MM.1S (cell line): ENCODE measurements at regions not wholly inside any gene's neighbourhood (a gene's known extent, or its start where the extent isn't known, plus 50 kb on each side); places are given as distances from the start of the nearest gene placed in this dataset.

ENCODE experiments used
- DNase-seq: peaks from one replicate; pipeline ENCODE4 v3.0.0-alpha.2; 2015
- H2AFZ ChIP-seq: fragments of 300-600 bp; sonication (generic); 2 replicates; pipeline ENCODE4 v1.6.0; 2016; ENCODE audit warnings: antibody characterized with exemption, low read length
- H3F3A ChIP-seq: fragments of 300-600 bp; sonication (generic); 2 replicates; pipeline ENCODE4 v1.6.1; 2016; ENCODE audit warnings: mild to moderate bottlenecking, antibody characterized with exemption, low read length, moderate library complexity, mixed read lengths; ENCODE audit not compliant: insufficient read depth
- H3K27ac ChIP-seq: fragments of 300-600 bp; sonication (generic); 2 replicates; pipeline ENCODE4 v1.5.1; 2016; ENCODE audit warnings: mild to moderate bottlenecking, low read length
- H3K27me3 ChIP-seq: fragments of 300-600 bp; sonication (generic); replicated peaks from 2 replicates; pipeline ENCODE4 v1.6.0; 2016; ENCODE audit warnings: low read length; ENCODE audit not compliant: insufficient read depth
- H3K36me3 ChIP-seq: fragments of 300-600 bp; sonication (generic); replicated peaks from 2 replicates; pipeline ENCODE4 v1.6.1; 2016; ENCODE audit warnings: mild to moderate bottlenecking, low read length, mixed read lengths; ENCODE audit not compliant: insufficient read depth
- H3K4me1 ChIP-seq: fragments of 300-600 bp; sonication (generic); 2 replicates; pipeline ENCODE4 v1.6.1; 2016; ENCODE audit warnings: low read length, mixed read lengths
- H3K4me2 ChIP-seq: fragments of 300-600 bp; sonication (generic); 2 replicates; pipeline ENCODE4 v1.6.0; 2016; ENCODE audit warnings: low read depth, low read length
- H3K4me3 ChIP-seq: fragments of 300-600 bp; sonication (generic); 2 replicates; pipeline ENCODE4 v1.5.1; 2016; ENCODE audit warnings: low read length, mixed read lengths
- H3K79me2 ChIP-seq: fragments of 300-600 bp; sonication (generic); 2 replicates; pipeline ENCODE4 v1.6.1; 2016; ENCODE audit warnings: mixed run types, low read length, mixed read lengths
- H3K9ac ChIP-seq: fragments of 300-600 bp; sonication (generic); 2 replicates; pipeline ENCODE4 v1.6.1; 2016; ENCODE audit warnings: low read length, mixed read lengths
- H3K9me2 ChIP-seq: fragments of 300-600 bp; sonication (generic); replicated peaks from 2 replicates; pipeline ENCODE4 v1.6.1; 2016; ENCODE audit warnings: mild to moderate bottlenecking, low read length, mixed read lengths; ENCODE audit not compliant: insufficient read depth
- H3K9me3 ChIP-seq: fragments of 300-600 bp; sonication (generic); replicated peaks from 2 replicates; pipeline ENCODE4 v1.6.1; 2016; ENCODE audit warnings: mild to moderate bottlenecking, low read length, mixed read lengths; ENCODE audit not compliant: insufficient read depth
- H4K20me1 ChIP-seq: fragments of 300-600 bp; sonication (generic); 2 replicates; pipeline ENCODE4 v1.6.1; 2016; ENCODE audit warnings: mild to moderate bottlenecking, low read length, moderate library complexity, mixed read lengths; ENCODE audit not compliant: insufficient read depth
- EZH2 ChIP-seq: fragments of 300-600 bp; sonication (generic); optimal IDR thresholded peaks from 2 replicates; pipeline ENCODE3; 2017; ENCODE audit warnings: low read depth, mild to moderate bottlenecking, antibody characterized with exemption, low read length, mixed read lengths
- EZH2phosphoT487 ChIP-seq: fragments of 300-600 bp; sonication (generic); IDR thresholded peaks from 2 replicates; pipeline ENCODE4 v1.6.1; 2018; ENCODE audit warnings: antibody characterized with exemption, low read length
- TF ChIP-seq, protein P1 (sequence below): fragments of 300-600 bp; sonication (generic); IDR thresholded peaks from 2 replicates; pipeline ENCODE4 v1.5.1; 2016; ENCODE audit warnings: antibody characterized with exemption, low read length, mixed read lengths

- Histone ChIP-seq H4K20me1 (no peaks in the 10 kb centered on the region), H3K4me3 (no peak overlapping the region), H3K27ac (no peak overlapping the region), H3K79me2 (no peaks in the 10 kb centered on the region), H3K4me1 (peaks cover 8% of the 10 kb centered on the region; the same call in 1 of the 2 replicates), H3K27me3 (no peaks in the 10 kb centered on the region), H3K4me2 (no peak overlapping the region), H3F3A (no peaks in the 10 kb centered on the region), H3K9me3 (no peaks in the 10 kb centered on the region), H2AFZ (no peak overlapping the region), H3K9me2 (no peaks in the 10 kb centered on the region), H3K36me3 (no peaks in the 10 kb centered on the region), H3K9ac (no peak overlapping the region)
- DNase-seq: no peak
- TF ChIP-seq EZH2phosphoT487: no peak
- TF ChIP-seq, protein P1, sequence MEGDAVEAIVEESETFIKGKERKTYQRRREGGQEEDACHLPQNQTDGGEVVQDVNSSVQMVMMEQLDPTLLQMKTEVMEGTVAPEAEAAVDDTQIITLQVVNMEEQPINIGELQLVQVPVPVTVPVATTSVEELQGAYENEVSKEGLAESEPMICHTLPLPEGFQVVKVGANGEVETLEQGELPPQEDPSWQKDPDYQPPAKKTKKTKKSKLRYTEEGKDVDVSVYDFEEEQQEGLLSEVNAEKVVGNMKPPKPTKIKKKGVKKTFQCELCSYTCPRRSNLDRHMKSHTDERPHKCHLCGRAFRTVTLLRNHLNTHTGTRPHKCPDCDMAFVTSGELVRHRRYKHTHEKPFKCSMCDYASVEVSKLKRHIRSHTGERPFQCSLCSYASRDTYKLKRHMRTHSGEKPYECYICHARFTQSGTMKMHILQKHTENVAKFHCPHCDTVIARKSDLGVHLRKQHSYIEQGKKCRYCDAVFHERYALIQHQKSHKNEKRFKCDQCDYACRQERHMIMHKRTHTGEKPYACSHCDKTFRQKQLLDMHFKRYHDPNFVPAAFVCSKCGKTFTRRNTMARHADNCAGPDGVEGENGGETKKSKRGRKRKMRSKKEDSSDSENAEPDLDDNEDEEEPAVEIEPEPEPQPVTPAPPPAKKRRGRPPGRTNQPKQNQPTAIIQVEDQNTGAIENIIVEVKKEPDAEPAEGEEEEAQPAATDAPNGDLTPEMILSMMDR: no peak
Observed at GRCh38 chr18:68484241-68484640, 230.7 kb downstream of the TMX3 start.

DNA sequence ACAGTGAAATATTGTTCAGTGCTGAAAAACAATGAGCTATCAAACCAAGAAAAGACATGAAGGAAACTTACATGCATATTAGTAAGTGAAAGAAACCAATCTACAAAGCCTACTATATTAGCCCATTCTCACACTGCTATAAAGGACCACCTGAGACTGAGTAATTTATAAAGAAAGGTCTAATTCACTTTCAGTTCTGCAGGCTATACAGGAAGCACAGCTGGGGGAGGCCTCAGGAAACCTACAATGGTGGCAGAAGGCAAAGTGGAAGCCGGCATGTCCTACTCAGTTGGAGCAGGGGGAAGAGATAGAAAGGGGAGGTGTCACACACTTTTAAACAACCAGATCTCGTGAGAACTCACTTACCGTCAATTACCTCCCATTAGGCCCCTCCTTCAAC is 232.1 kb downstream of the TMX3 start:
- no peak for TF ChIP-seq EZH2
- TF ChIP-seq EZH2phosphoT487: no peak
- TF ChIP-seq, protein P1: no peak
- H3K4me3 ChIP-seq: no peak overlapping the region
- peak; percentile 28 for DNase-seq
- no peak overlapping the region for H3K27ac ChIP-seq
- no peaks in the 10 kb centered on the region for H4K20me1 ChIP-seq
- no peak overlapping the region for H2AFZ ChIP-seq
- H3F3A ChIP-seq: no peaks in the 10 kb centered on the region
- H3K4me2 ChIP-seq: peak overlapping the region; percentile 4; the same call in 1 of the 2 replicates
- no peaks in the 10 kb centered on the region for H3K9me2 ChIP-seq
- H3K4me1 ChIP-seq: peaks cover 8% of the 10 kb centered on the region; the same call in 1 of the 2 replicates
- no peaks in the 10 kb centered on the region for H3K9me3 ChIP-seq
- no peaks in the 10 kb centered on the region for H3K79me2 ChIP-seq
- no peaks in the 10 kb centered on the region for H3K27me3 ChIP-seq
- H3K9ac ChIP-seq: no peak overlapping the region
- no peaks in the 10 kb centered on the region for H3K36me3 ChIP-seq

- H2AFZ ChIP-seq: no peak overlapping the region
- TF ChIP-seq, protein P1: no peak
- H3K36me3 ChIP-seq: no peaks in the 10 kb centered on the region
- no peak overlapping the region for H3K9ac ChIP-seq
- peaks cover 8% of the 10 kb centered on the region; the same call in 1 of the 2 replicates for H3K4me1 ChIP-seq
- no peak overlapping the region for H3K4me3 ChIP-seq
- H3F3A ChIP-seq: no peaks in the 10 kb centered on the region
- peak; percentile 18 for DNase-seq
- no peaks in the 10 kb centered on the region for H4K20me1 ChIP-seq
- H3K27ac ChIP-seq: no peak overlapping the region
- H3K9me3 ChIP-seq: no peaks in the 10 kb centered on the region
- no peaks in the 10 kb centered on the region for H3K9me2 ChIP-seq
- no peaks in the 10 kb centered on the region for H3K79me2 ChIP-seq
- no peaks in the 10 kb centered on the region for H3K27me3 ChIP-seq
- no peak overlapping the region; the same call in 1 of the 2 replicates for H3K4me2 ChIP-seq
Observed at GRCh38 chr18:68480196-68480595, 234.7 kb downstream of the TMX3 start.
